Neural cell (in vitro differentiated cells): ENCODE measurements at regions not wholly inside any gene's neighbourhood (a gene's known extent, or its start where the extent isn't known, plus 50 kb on each side); places are given as distances from the start of the nearest gene placed in this dataset.
A peak's percentile ranks its signal among the peaks of the same experiment; 100 is the strongest.

ENCODE experiments used
- H2AFZ ChIP-seq: fragments of 200-600, 300-800 bp; sonication (generic), shearing (Covaris generic); 2 replicates; pipeline ENCODE4 v1.6.0; 2014; ENCODE audit warnings: low read depth, mild to moderate bottlenecking, antibody characterized with exemption, low read length, moderate library complexity
- H3F3A ChIP-seq: fragments of 200-600 bp; shearing (Covaris generic); 2 replicates; pipeline ENCODE4 v1.6.1; 2016; ENCODE audit warnings: mild to moderate bottlenecking, moderate library complexity, mixed read lengths, antibody characterized with exemption, low read length; ENCODE audit not compliant: insufficient read depth, poor library complexity, severe bottlenecking
- H3K27ac ChIP-seq: fragments of 200-600, 300-800 bp; sonication (generic), shearing (Covaris generic); 2 replicates; pipeline ENCODE4 v1.5.1; 2014; ENCODE audit warnings: mild to moderate bottlenecking, low read length, moderate library complexity
- H3K27me3 ChIP-seq: fragments of 300-800, 200-600 bp; sonication (generic), shearing (Covaris generic); 2 replicates; pipeline ENCODE4 v1.6.0; 2014; ENCODE audit warnings: mild to moderate bottlenecking, low read depth, low read length, moderate library complexity; ENCODE audit not compliant: insufficient read depth
- H3K36me3 ChIP-seq: fragments of 300-800, 200-600 bp; sonication (generic), shearing (Covaris generic); 2 replicates; pipeline ENCODE4 v1.5.1; 2014; ENCODE audit warnings: mild to moderate bottlenecking, antibody characterized with exemption, low read length, moderate library complexity; ENCODE audit not compliant: insufficient read depth
- H3K4me2 ChIP-seq: fragments of 300-800, 200-600 bp; sonication (generic), shearing (Covaris generic); 2 replicates; pipeline ENCODE4 v1.6.0; 2014; ENCODE audit warnings: mild to moderate bottlenecking, low read length
- H3K4me3 ChIP-seq: fragments of 300-800, 200-600 bp; sonication (generic), shearing (Covaris generic); 2 replicates; pipeline ENCODE4 v1.5.1; 2014; ENCODE audit warnings: mild to moderate bottlenecking, low read length, moderate library complexity
- H3K79me2 ChIP-seq: fragments of 200-600 bp; shearing (Covaris generic); replicated peaks from 2 replicates; pipeline ENCODE4 v1.6.0; 2014; ENCODE audit warnings: mild to moderate bottlenecking, low read length, moderate library complexity; ENCODE audit not compliant: insufficient read depth
- H3K9ac ChIP-seq: fragments of 300-800, 200-600 bp; sonication (generic), shearing (Covaris generic); 2 replicates; pipeline ENCODE4 v1.6.1; 2016; ENCODE audit warnings: mild to moderate bottlenecking, low read length, mixed read lengths
- H3K9me2 ChIP-seq: fragments of 200-600 bp; shearing (Covaris generic); 2 replicates; pipeline ENCODE4 v1.6.1; 2016; ENCODE audit warnings: mild to moderate bottlenecking, low read length, mixed read lengths; ENCODE audit not compliant: insufficient read depth
- H3K9me3 ChIP-seq: fragments of 200-600, 300-800 bp; sonication (generic), shearing (Covaris generic); 2 replicates; pipeline ENCODE4 v1.6.1; 2016; ENCODE audit warnings: mild to moderate bottlenecking, mixed run types, low read length, moderate library complexity, mixed read lengths
- H4K20me1 ChIP-seq: fragments of 200-600 bp; shearing (Covaris generic); 2 replicates; pipeline ENCODE4 v1.6.1; 2016; ENCODE audit warnings: mild to moderate bottlenecking, mixed run types; ENCODE audit not compliant: insufficient read depth
- CTCF ChIP-seq: fragments of 450-650 bp; IDR thresholded peaks from 2 replicates; pipeline ENCODE4 v1.5.1; 2014; ENCODE audit warnings: antibody characterized with exemption, mild to moderate bottlenecking, moderate library complexity; ENCODE audit not compliant: poor library complexity, severe bottlenecking
- EP300 ChIP-seq: fragments of 450-650 bp; conservative IDR thresholded peaks from 2 replicates; pipeline ENCODE4 v1.6.1; 2014; ENCODE audit warnings: antibody characterized with exemption, mild to moderate bottlenecking, moderate library complexity; ENCODE audit not compliant: poor library complexity, severe bottlenecking
- EZH2 ChIP-seq: fragments of 200-600, 300-800 bp; shearing (Covaris generic), sonication (generic); IDR thresholded peaks from 2 replicates; pipeline ENCODE4 v1.6.1; 2014; ENCODE audit warnings: antibody characterized with exemption, low read length, borderline replicate concordance, mild to moderate bottlenecking; ENCODE audit not compliant: insufficient read depth, poor library complexity, severe bottlenecking
- MXI1 ChIP-seq: fragments of 450-650 bp; conservative IDR thresholded peaks from 2 replicates; pipeline ENCODE4 v1.6.1; 2014; ENCODE audit warnings: antibody characterized with exemption, mild to moderate bottlenecking; ENCODE audit not compliant: poor library complexity, severe bottlenecking
- POLR2AphosphoS5 ChIP-seq: IDR thresholded peaks from 2 replicates; pipeline ENCODE4 v1.6.1; 2012
- RAD21 ChIP-seq: fragments of 450-650 bp; conservative IDR thresholded peaks from 2 replicates; pipeline ENCODE4 v1.6.1; 2014; ENCODE audit warnings: antibody characterized with exemption, mild to moderate bottlenecking, moderate library complexity
- REST ChIP-seq: IDR thresholded peaks from 2 replicates; pipeline ENCODE4 v1.6.1; 2012; ENCODE audit warnings: borderline replicate concordance
- SMC3 ChIP-seq: fragments of 450-650 bp; conservative IDR thresholded peaks from 2 replicates; pipeline ENCODE4 v1.6.1; 2014; ENCODE audit warnings: antibody characterized with exemption, mild to moderate bottlenecking, moderate library complexity; ENCODE audit not compliant: poor library complexity

- Histone ChIP-seq H3K79me2 (no peaks in the 10 kb centered on the region), H3K4me3 (no peak overlapping the region), H4K20me1 (no peaks in the 10 kb centered on the region), H3K27me3 (no peaks in the 10 kb centered on the region), H3K27ac (no peak overlapping the region), H2AFZ (no peak overlapping the region), H3K9ac (no peak overlapping the region), H3K4me2 (no peak overlapping the region), H3K36me3 (no peaks in the 10 kb centered on the region), H3K9me2 (no peaks in the 10 kb centered on the region), H3F3A (no peaks in the 10 kb centered on the region), H3K9me3 (no peaks in the 10 kb centered on the region)
- TF ChIP-seq MXI1 (no peak), SMC3 (peak; percentile 63), RAD21 (peak; percentile 58), CTCF (peak; percentile 57)
Observed at GRCh38 chr6:105733556-105734162, 330.8 kb upstream of the PREP start.

- H3K27me3 ChIP-seq, result no peaks in the 10 kb centered on the region
- TF ChIP-seq CTCF (no peak), REST (no peak), SMC3 (no peak), EZH2 (no peak), EP300 (no peak), POLR2AphosphoS5 (no peak), MXI1 (no peak)
Observed at GRCh38 chr6:105728995-105729394, 326.1 kb upstream of the PREP start.

More at GRCh38 chr6:105728995-105729394, 326.1 kb upstream of the PREP start:
- H2AFZ ChIP-seq, result no peak overlapping the region
- no peaks in the 10 kb centered on the region for H3K9me3 ChIP-seq
- H3K79me2 ChIP-seq, result no peaks in the 10 kb centered on the region
- no peak overlapping the region for H3K4me3 ChIP-seq
- H4K20me1 ChIP-seq, result no peaks in the 10 kb centered on the region
- no peaks in the 10 kb centered on the region for H3F3A ChIP-seq
- no peak overlapping the region for H3K9ac ChIP-seq
- no peaks in the 10 kb centered on the region for H3K36me3 ChIP-seq
- no peak overlapping the region for H3K4me2 ChIP-seq
- no peaks in the 10 kb centered on the region for H3K9me2 ChIP-seq
- H3K27ac ChIP-seq, result no peak overlapping the region
